ENCODE measurements at regions not wholly inside any gene's neighbourhood (a gene's known extent, or its start where the extent isn't known, plus 50 kb on each side); places are given as distances from the start of the nearest gene placed in this dataset.

DNA sequence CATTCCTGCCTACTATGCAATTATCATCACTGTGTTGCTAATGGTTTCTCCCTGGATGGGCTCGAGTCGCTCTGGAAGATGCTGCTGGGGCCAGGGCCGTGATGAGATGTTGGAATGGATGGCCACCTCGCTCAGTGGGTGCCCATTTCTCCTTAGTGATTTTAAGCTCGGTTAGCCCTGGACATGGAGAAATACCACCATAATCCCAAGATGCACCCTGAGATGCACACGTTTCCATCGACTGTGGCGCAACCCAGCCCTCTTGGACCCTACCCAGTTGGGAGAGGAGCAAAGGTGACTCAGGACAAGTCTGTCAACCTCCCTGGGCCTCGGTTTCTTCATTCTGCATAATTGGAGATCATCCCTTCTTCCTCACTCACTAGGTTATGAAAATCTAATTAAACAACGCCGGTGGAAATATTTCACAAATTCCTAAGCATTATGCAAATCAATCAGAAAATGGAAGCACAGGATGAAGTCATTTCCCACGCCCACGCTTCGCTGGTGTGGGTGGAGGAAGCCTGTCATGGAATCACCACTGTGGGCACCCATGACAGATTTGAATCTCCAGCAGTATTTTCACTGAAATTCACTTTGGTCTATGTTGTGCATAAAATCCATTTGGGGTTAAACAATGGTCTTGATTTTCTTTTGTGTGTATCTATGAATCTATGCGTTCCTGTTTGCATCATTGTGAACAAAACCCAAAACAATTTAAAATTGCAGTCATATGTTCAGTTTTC, 195.2 kb downstream of the AXIN2 start:
- CTCF ChIA-PET, result interaction anchor here (1.3 kb wide), 1 partner anchor 72 kb away, joined by 3 read pairs; no protein-coding TSS in a partner anchor
- peak overlapping the region; percentile 65 for H3K27ac Mint-ChIP-seq
- H3K9me3 Mint-ChIP-seq, result peaks cover 2% of the 10 kb centered on the region
- no peak for ATAC-seq
- DNase-seq, result peak; percentile 73
- H3K36me3 Mint-ChIP-seq (ENCODE audit: low read depth), result no peaks in the 10 kb centered on the region
- POLR2A ChIA-PET, result no interaction called here
- peaks cover 6% of the 10 kb centered on the region for H3K27me3 Mint-ChIP-seq
- H3K4me3 Mint-ChIP-seq, result no peak overlapping the region
- intact Hi-C loops (cut with micrococcal nuclease), result no loop called here
- TF ChIP-seq, protein P1, sequence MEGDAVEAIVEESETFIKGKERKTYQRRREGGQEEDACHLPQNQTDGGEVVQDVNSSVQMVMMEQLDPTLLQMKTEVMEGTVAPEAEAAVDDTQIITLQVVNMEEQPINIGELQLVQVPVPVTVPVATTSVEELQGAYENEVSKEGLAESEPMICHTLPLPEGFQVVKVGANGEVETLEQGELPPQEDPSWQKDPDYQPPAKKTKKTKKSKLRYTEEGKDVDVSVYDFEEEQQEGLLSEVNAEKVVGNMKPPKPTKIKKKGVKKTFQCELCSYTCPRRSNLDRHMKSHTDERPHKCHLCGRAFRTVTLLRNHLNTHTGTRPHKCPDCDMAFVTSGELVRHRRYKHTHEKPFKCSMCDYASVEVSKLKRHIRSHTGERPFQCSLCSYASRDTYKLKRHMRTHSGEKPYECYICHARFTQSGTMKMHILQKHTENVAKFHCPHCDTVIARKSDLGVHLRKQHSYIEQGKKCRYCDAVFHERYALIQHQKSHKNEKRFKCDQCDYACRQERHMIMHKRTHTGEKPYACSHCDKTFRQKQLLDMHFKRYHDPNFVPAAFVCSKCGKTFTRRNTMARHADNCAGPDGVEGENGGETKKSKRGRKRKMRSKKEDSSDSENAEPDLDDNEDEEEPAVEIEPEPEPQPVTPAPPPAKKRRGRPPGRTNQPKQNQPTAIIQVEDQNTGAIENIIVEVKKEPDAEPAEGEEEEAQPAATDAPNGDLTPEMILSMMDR (IDR thresholded peaks at IDR 0.05), result no peak
- H3K4me1 Mint-ChIP-seq (ENCODE audit: low read depth), result peaks cover 32% of the 10 kb centered on the region

DNA sequence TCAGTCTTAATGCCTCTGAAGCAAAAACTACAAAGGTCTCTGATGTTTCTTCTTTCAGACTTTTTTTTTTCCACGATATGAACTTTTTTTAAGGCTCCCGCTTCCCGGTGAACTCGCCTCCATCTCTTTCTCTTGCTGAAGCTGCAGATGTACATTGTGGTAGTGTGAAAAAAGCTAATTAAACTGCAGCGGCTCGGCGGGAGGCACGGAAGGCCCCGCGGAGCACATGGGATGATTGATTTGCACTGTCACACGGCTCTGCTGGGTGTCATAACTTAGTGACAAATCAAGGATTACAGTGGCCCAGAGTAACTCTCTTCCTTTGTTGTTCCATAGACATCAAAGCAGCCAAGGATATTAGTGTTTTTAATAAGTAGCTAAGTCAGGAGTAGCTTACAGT, 196.3 kb downstream of the AXIN2 start:
- intact Hi-C loops (cut with micrococcal nuclease), result no loop called here
- Mint-ChIP-seq H3K27me3 (peaks cover 2% of the 10 kb centered on the region), H3K4me1 (ENCODE audit: low read depth) (peaks cover 22% of the 10 kb centered on the region), H3K27ac (no peak overlapping the region), H3K4me3 (no peak overlapping the region), H3K9me3 (peaks cover 2% of the 10 kb centered on the region), H3K36me3 (ENCODE audit: low read depth) (no peaks in the 10 kb centered on the region)
- ChIA-PET POLR2A (interaction anchor here (1.0 to 1.1 kb wide), 2 partner anchors 69 to 426 kb away, joined by 3 read pairs; no protein-coding TSS in a partner anchor), CTCF (interaction anchor here (1.3 kb wide), 1 partner anchor 71 kb away, joined by 3 read pairs; no protein-coding TSS in a partner anchor)
- DNase-seq (no peak), ATAC-seq (no peak)
- TF ChIP-seq, protein P1 (IDR thresholded peaks at IDR 0.05), result no peak

DNA sequence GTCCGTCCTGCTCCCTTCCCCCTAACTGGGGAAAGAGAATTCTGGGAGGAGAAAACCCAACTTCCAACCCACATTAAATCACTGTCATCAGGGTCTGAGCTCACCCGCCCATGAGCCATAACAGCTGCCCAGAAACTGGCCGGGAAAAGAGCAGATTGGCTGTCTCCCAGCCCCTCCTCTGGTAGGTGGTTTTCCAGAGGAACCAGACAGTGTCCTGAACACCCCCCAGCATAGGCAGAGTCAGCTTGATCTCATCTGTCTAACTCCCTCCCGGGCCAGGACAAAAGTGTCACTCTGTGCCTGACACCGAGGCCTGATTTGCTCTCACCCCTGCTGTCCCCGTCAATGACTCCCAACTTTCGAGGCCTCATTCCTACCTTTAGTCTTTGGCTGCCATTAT, 197.0 kb downstream of the AXIN2 start:
- H3K27ac Mint-ChIP-seq, result no peak overlapping the region
- intact Hi-C loops (cut with micrococcal nuclease), result no loop called here
- peaks cover 29% of the 10 kb centered on the region for H3K4me1 Mint-ChIP-seq (ENCODE audit: low read depth)
- no peak for ATAC-seq
- no peak for DNase-seq
- CTCF ChIA-PET, result interaction anchor here (1.0 kb wide), 1 partner anchor 9 kb away, joined by 5 read pairs; no protein-coding TSS in a partner anchor
- no peaks in the 10 kb centered on the region for H3K36me3 Mint-ChIP-seq (ENCODE audit: low read depth)
- H3K9me3 Mint-ChIP-seq, result peaks cover 2% of the 10 kb centered on the region
- peaks cover 2% of the 10 kb centered on the region for H3K27me3 Mint-ChIP-seq
- POLR2A ChIA-PET, result no interaction called here
- H3K4me3 Mint-ChIP-seq, result no peak overlapping the region
- TF ChIP-seq, protein P1 (IDR thresholded peaks at IDR 0.05), result no peak

DNA sequence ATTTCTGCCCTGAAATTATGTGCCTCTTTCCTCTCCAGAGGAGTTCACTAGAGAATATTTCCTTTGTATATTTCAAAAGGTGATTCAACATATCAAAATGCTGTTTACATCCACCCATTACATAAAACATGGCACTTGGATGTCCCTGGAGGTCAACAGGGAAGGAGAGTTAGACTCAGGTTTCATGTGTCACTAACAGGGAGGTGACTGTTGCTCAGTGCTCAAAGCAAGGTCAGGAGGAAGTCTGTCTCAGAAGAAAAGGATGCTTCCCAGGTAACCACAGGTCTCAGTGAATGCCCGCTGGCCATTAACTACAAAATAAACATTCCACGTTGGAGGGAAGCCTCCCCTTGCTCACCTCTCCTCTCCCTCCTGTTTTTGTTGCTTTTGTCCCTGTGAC, 198.6 kb downstream of the AXIN2 start:
- Mint-ChIP-seq H3K4me1 (ENCODE audit: low read depth) (peaks cover 39% of the 10 kb centered on the region), H3K27me3 (peaks cover 2% of the 10 kb centered on the region), H3K36me3 (ENCODE audit: low read depth) (no peaks in the 10 kb centered on the region), H3K9me3 (peaks cover 2% of the 10 kb centered on the region), H3K27ac (no peak overlapping the region), H3K4me3 (no peak overlapping the region)
- DNase-seq, result no peak
- intact Hi-C loops (cut with micrococcal nuclease), result no loop called here
- CTCF ChIA-PET, result no interaction called here
- no peak for ATAC-seq
- POLR2A ChIA-PET, result no interaction called here
- TF ChIP-seq, protein P1 (IDR thresholded peaks at IDR 0.05), result no peak

DNA sequence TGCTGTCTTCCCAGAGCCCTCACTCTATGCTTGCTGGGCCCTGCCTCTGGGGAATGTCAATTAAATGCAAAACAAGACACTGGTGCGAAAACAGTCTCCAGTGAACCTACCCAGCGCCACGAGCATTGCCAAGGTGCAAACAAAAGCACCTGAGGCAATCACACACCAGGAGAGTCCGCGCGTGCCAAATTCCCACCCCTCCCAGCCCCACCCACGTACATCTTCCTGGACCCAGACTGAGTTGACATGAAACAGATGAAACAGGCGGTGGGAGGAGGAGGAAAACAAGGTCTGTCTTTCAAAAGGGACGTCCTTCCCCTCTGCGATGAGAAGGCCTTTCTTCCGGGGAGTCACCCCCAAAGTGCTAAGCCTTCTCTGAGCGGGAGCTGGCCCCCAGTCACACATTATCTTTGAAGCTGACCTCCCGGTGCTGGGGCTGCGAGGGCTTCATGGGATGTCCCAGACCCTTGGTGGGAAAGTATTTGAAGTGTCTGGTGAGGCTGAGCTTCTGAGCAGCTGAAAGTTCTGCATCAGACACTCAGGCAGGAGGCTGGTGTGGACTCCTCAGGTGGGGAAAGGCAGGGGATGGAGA, 200.4 kb downstream of the AXIN2 start:
- Mint-ChIP-seq H3K4me3 (no peak overlapping the region), H3K27me3 (peaks cover 2% of the 10 kb centered on the region), H3K9me3 (no peaks in the 10 kb centered on the region), H3K36me3 (ENCODE audit: low read depth) (no peaks in the 10 kb centered on the region), H3K27ac (no peak overlapping the region), H3K4me1 (ENCODE audit: low read depth) (peaks cover 27% of the 10 kb centered on the region)
- intact Hi-C loops (cut with micrococcal nuclease), result no loop called here
- TF ChIP-seq, protein P1 (IDR thresholded peaks at IDR 0.05), result no peak
- no peak for DNase-seq
- CTCF ChIA-PET, result no interaction called here
- no peak for ATAC-seq
- POLR2A ChIA-PET, result no interaction called here

Data from activated CD8-positive, alpha-beta T cell treated with anti-CD3 and anti-CD28 coated beads for 36 hours (primary cell).